ENCODE measurements at regions not wholly inside any gene's neighbourhood (a gene's known extent, or its start where the extent isn't known, plus 50 kb on each side); places are given as distances from the start of the nearest gene placed in this dataset.

- ChIA-PET CTCF (no interaction called here), POLR2A (no interaction called here)
- no TSS peak for BruUV-seq (replicated peaks)
- Histone ChIP-seq H3K27me3 (ENCODE audit: control insufficient read depth, insufficient read depth, low read length) (no peaks in the 10 kb centered on the region), H3K27ac (ENCODE audit: low read length) (no peak overlapping the region), H3K4me1 (ENCODE audit: control insufficient read depth, insufficient read depth, low read length) (no peaks in the 10 kb centered on the region), H3K36me3 (ENCODE audit: control insufficient read depth, insufficient read depth, low read length) (no peaks in the 10 kb centered on the region), H3K4me3 (ENCODE audit: low read depth in 2 of 2, low read length in 2 of 2) (no peak overlapping the region), H3K9me3 (ENCODE audit: control insufficient read depth, insufficient read depth, low read depth, low read length) (no peaks in the 10 kb centered on the region)
- TF ChIP-seq TCF7L2 (IDR thresholded peaks at IDR 0.05; ENCODE audit: low read depth, low read length) (no peak), POLR2AphosphoS5 (IDR thresholded peaks at IDR 0.05; ENCODE audit: low read depth, low read length) (no peak), REST (IDR thresholded peaks at IDR 0.05; ENCODE audit: insufficient read depth in 1 of 2, low read depth in 2 of 2, low read length in 1 of 2) (no peak), SIN3A (IDR thresholded peaks at IDR 0.05; ENCODE audit: borderline replicate concordance, insufficient read depth, low read depth, low read length) (no peak), CTCF (IDR thresholded peaks at IDR 0.05) (no peak)
- DNase-seq (ENCODE audit: low read depth, low spot score) (no peak), ATAC-seq (no peak)
- in situ Hi-C loops (cut with HindIII; ENCODE audit: low pct_unique_long_range_greater_than_20kb, low sequenced_read_pairs) (no loop called here), intact Hi-C loops (cut with micrococcal nuclease; ENCODE audit: unreplicated experiment) (loop anchor here (2.0 kb wide), 2 partner anchors 141 to 455 kb away; no protein-coding TSS in a partner anchor)
These were observed 381.9 kb downstream of the LMO7 start for GRCh38 chr13:76017861-76018556.

- BruUV-seq (replicated peaks): no TSS peak
- POLR2A ChIA-PET: no interaction called here
- Histone ChIP-seq H3K27me3 (ENCODE audit: control insufficient read depth, insufficient read depth, low read length) (no peaks in the 10 kb centered on the region), H3K4me1 (ENCODE audit: control insufficient read depth, insufficient read depth, low read length) (no peaks in the 10 kb centered on the region), H3K27ac (ENCODE audit: low read length) (no peak overlapping the region), H3K36me3 (ENCODE audit: control insufficient read depth, insufficient read depth, low read length) (no peaks in the 10 kb centered on the region), H3K4me3 (ENCODE audit: low read depth in 2 of 2, low read length in 2 of 2) (no peak overlapping the region), H3K9me3 (ENCODE audit: control insufficient read depth, insufficient read depth, low read depth, low read length) (no peaks in the 10 kb centered on the region)
- CTCF ChIA-PET: no interaction called here
- in situ Hi-C loops (cut with HindIII; ENCODE audit: low pct_unique_long_range_greater_than_20kb, low sequenced_read_pairs) (no loop called here), intact Hi-C loops (cut with micrococcal nuclease; ENCODE audit: unreplicated experiment) (loop anchor here (2.0 kb wide), 1 partner anchor 140 kb away; no protein-coding TSS in a partner anchor)
- ATAC-seq: no peak
- TF ChIP-seq REST (IDR thresholded peaks at IDR 0.05; ENCODE audit: insufficient read depth in 1 of 2, low read depth in 2 of 2, low read length in 1 of 2) (no peak), CTCF (IDR thresholded peaks at IDR 0.05) (peak; percentile 50)
- no peak for DNase-seq (ENCODE audit: low read depth, low spot score)
These were observed 380.8 kb downstream of the LMO7 start for GRCh38 chr13:76016799-76017400.

Measured in Panc1 (cell line).